RWPE2 (cell line): ENCODE measurements at regions not wholly inside any gene's neighbourhood (a gene's known extent, or its start where the extent isn't known, plus 50 kb on each side); places are given as distances from the start of the nearest gene placed in this dataset.
"Not testable (repeated sequence)": the region's sequence is repeated elsewhere in the genome, so short reads cannot be mapped to it uniquely, and the experiment has no call there.

ENCODE experiments used
- ATAC-seq: fragments of 200-7000 bp; cut with Tn5 transposase; 3 replicates; pipeline ENCODE4 v1.9.1; 2021; ENCODE audit warnings: low read depth
- DNase-seq: peaks from one replicate; pipeline ENCODE4 v3.0.0-alpha.2; 2020; ENCODE audit warnings: low spot score
- H3K27ac ChIP-seq: fragments of 450-650 bp; 2 replicates; pipeline ENCODE4 v1.5.1; 2017; ENCODE audit warnings: mild to moderate bottlenecking; ENCODE audit not compliant: poor library complexity, severe bottlenecking
- H3K27me3 ChIP-seq: fragments of 250-450 bp; sonication (Bioruptor Pico); 2 replicates; pipeline ENCODE4 v1.5.1; 2021; ENCODE audit warnings: mild to moderate bottlenecking, moderate library complexity; ENCODE audit not compliant: insufficient read depth, poor library complexity, severe bottlenecking
- H3K36me3 ChIP-seq: fragments of 250-450 bp; sonication (Bioruptor Pico); 2 replicates; pipeline ENCODE4 v1.5.1; 2020; ENCODE audit warnings: low read depth, mild to moderate bottlenecking, moderate library complexity
- H3K4me1 ChIP-seq: fragments of 250-450 bp; sonication (Bioruptor Pico); 2 replicates; pipeline ENCODE4 v1.5.1; 2021; ENCODE audit warnings: mild to moderate bottlenecking, moderate library complexity; ENCODE audit not compliant: insufficient read depth, poor library complexity, severe bottlenecking
- H3K4me3 ChIP-seq: fragments of 250-450 bp; sonication (Bioruptor Pico); 2 replicates; pipeline ENCODE4 v1.5.1; 2021; ENCODE audit warnings: mild to moderate bottlenecking, moderate library complexity; ENCODE audit not compliant: severe bottlenecking
- H3K9me3 ChIP-seq: fragments of 250-450 bp; sonication (Bioruptor Pico); 2 replicates; pipeline ENCODE4 v1.5.1; 2021; ENCODE audit warnings: mild to moderate bottlenecking, moderate library complexity; ENCODE audit not compliant: severe bottlenecking
- CTCF ChIP-seq: fragments of 450-650 bp; IDR thresholded peaks from one replicate; pipeline ENCODE4 v1.5.1; 2017; ENCODE audit warnings: mild to moderate bottlenecking, moderate library complexity; ENCODE audit not compliant: poor library complexity, severe bottlenecking

GRCh38 chr4:159027535-159027934, 75.3 kb upstream of the RAPGEF2 start:
- no peaks in the 10 kb centered on the region for H3K4me1 ChIP-seq
- no peaks in the 10 kb centered on the region for H3K36me3 ChIP-seq
- no peak for TF ChIP-seq CTCF
- no peak for ATAC-seq
- no peak overlapping the region for H3K27ac ChIP-seq
- H3K27me3 ChIP-seq = no peaks in the 10 kb centered on the region
- no peak overlapping the region for H3K4me3 ChIP-seq
- H3K9me3 ChIP-seq = no peaks in the 10 kb centered on the region
- DNase-seq = no peak

- no peak for TF ChIP-seq CTCF
- no peaks in the 10 kb centered on the region for H3K4me1 ChIP-seq
- no peaks in the 10 kb centered on the region for H3K27me3 ChIP-seq
- no peak overlapping the region for H3K4me3 ChIP-seq
- DNase-seq (no peak), ATAC-seq (no peak)
- no peak overlapping the region for H3K27ac ChIP-seq
- H3K36me3 ChIP-seq = no peaks in the 10 kb centered on the region
- no peaks in the 10 kb centered on the region for H3K9me3 ChIP-seq
Observed at GRCh38 chr4:159029481-159029880, 73.4 kb upstream of the RAPGEF2 start.

- not testable (repeated sequence) for H3K4me3 ChIP-seq, H3K27ac ChIP-seq, DNase-seq, H3K27me3 ChIP-seq, H3K36me3 ChIP-seq, ATAC-seq, H3K9me3 ChIP-seq, H3K4me1 ChIP-seq
Observed at GRCh38 chr4:159030297-159030696, 72.6 kb upstream of the RAPGEF2 start.

- Histone ChIP-seq H3K36me3 (no peaks in the 10 kb centered on the region), H3K27me3 (no peaks in the 10 kb centered on the region), H3K4me1 (no peaks in the 10 kb centered on the region), H3K27ac (no peak overlapping the region), H3K9me3 (no peaks in the 10 kb centered on the region), H3K4me3 (no peak overlapping the region)
- no peak for DNase-seq
- no peak for TF ChIP-seq CTCF
- ATAC-seq = no peak
Observed at GRCh38 chr4:159035570-159035969, 67.3 kb upstream of the RAPGEF2 start.

GRCh38 chr4:159038536-159038935, 64.3 kb upstream of the RAPGEF2 start:
- Histone ChIP-seq H3K36me3 (no peaks in the 10 kb centered on the region), H3K27ac (no peak overlapping the region), H3K9me3 (no peaks in the 10 kb centered on the region), H3K27me3 (no peaks in the 10 kb centered on the region), H3K4me3 (no peak overlapping the region), H3K4me1 (no peaks in the 10 kb centered on the region)
- no peak for TF ChIP-seq CTCF
- no peak for ATAC-seq
- no peak for DNase-seq
